Liver (tissue), 3 donors: ENCODE measurements at regions not wholly inside any gene's neighbourhood (a gene's known extent, or its start where the extent isn't known, plus 50 kb on each side); places are given as distances from the start of the nearest gene placed in this dataset.

Source experiments
- CTCF ChIP-seq: fragments of 150-350 bp; IDR thresholded peaks from 2 replicates; pipeline ENCODE4 v1.5.1; 2017; ENCODE audit warnings: improper control_type of control experiment, low read depth, low read length; ENCODE audit not compliant: missing input control
- EGR1 ChIP-seq, 2 donors: IDR thresholded peaks; 2 replicates each; pipeline ENCODE4 v1.6.1; 2016 to 2018; ENCODE audit warnings: antibody characterized with exemption in 2 of 2, low read depth in 2 of 2
- FOXA1 ChIP-seq: IDR thresholded peaks from 2 replicates; pipeline ENCODE4 v1.6.1; 2016; ENCODE audit warnings: antibody characterized with exemption
- GABPA ChIP-seq, 2 donors: IDR thresholded peaks in 1 of 2; conservative IDR thresholded peaks in 1 of 2; 2 replicates each; pipeline ENCODE4 v1.6.1; 2016; ENCODE audit warnings: antibody characterized with exemption in 2 of 2, mild to moderate bottlenecking in 1 of 2, moderate library complexity in 1 of 2
- JUND ChIP-seq, 2 donors: IDR thresholded peaks; 2 replicates each; pipeline ENCODE4 v1.6.1; 2016; ENCODE audit warnings: antibody characterized with exemption in 2 of 2
- MAX ChIP-seq: IDR thresholded peaks from 2 replicates; pipeline ENCODE4 v1.6.1; 2016; ENCODE audit warnings: antibody characterized with exemption
- TAF1 ChIP-seq: conservative IDR thresholded peaks from 2 replicates; pipeline ENCODE4 v1.6.1; 2016; ENCODE audit warnings: antibody characterized with exemption, mild to moderate bottlenecking
- TF ChIP-seq, protein P1 (sequence below): IDR thresholded peaks from 2 replicates; pipeline ENCODE4 v1.6.1; 2016; ENCODE audit warnings: antibody characterized with exemption
- TF ChIP-seq, protein P2 (sequence below): IDR thresholded peaks from 2 replicates; pipeline ENCODE4 v1.6.1; 2016; ENCODE audit warnings: antibody characterized with exemption
- TF ChIP-seq, protein P3 (sequence below): IDR thresholded peaks from 2 replicates; pipeline ENCODE4 v1.6.1; 2016; ENCODE audit warnings: antibody characterized with exemption, mild to moderate bottlenecking
- donor health status: healthy.
- donor health status: healthy.

GRCh38 chr10:75314570-75314969 lies 78.8 kb upstream of the COMTD1 start:
- TF ChIP-seq TAF1: no peak
- TF ChIP-seq FOXA1: no peak
- no peak for TF ChIP-seq MAX
- TF ChIP-seq CTCF: no peak
- TF ChIP-seq, protein P1, sequence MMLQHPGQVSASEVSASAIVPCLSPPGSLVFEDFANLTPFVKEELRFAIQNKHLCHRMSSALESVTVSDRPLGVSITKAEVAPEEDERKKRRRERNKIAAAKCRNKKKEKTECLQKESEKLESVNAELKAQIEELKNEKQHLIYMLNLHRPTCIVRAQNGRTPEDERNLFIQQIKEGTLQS: no peak
- no peak for TF ChIP-seq GABPA (IDR thresholded peaks at IDR 0.05 in 1 of 2, conservative IDR thresholded peaks at IDR 0.05 in 1 of 2)
- TF ChIP-seq JUND (IDR thresholded peaks at IDR 0.05): no peak
- TF ChIP-seq, protein P2, sequence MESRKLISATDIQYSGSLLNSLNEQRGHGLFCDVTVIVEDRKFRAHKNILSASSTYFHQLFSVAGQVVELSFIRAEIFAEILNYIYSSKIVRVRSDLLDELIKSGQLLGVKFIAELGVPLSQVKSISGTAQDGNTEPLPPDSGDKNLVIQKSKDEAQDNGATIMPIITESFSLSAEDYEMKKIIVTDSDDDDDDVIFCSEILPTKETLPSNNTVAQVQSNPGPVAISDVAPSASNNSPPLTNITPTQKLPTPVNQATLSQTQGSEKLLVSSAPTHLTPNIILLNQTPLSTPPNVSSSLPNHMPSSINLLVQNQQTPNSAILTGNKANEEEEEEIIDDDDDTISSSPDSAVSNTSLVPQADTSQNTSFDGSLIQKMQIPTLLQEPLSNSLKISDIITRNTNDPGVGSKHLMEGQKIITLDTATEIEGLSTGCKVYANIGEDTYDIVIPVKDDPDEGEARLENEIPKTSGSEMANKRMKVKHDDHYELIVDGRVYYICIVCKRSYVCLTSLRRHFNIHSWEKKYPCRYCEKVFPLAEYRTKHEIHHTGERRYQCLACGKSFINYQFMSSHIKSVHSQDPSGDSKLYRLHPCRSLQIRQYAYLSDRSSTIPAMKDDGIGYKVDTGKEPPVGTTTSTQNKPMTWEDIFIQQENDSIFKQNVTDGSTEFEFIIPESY: no peak
- TF ChIP-seq EGR1 (IDR thresholded peaks at IDR 0.05; ENCODE audit: low read depth in 2 of 2): no peak
- TF ChIP-seq, protein P3, sequence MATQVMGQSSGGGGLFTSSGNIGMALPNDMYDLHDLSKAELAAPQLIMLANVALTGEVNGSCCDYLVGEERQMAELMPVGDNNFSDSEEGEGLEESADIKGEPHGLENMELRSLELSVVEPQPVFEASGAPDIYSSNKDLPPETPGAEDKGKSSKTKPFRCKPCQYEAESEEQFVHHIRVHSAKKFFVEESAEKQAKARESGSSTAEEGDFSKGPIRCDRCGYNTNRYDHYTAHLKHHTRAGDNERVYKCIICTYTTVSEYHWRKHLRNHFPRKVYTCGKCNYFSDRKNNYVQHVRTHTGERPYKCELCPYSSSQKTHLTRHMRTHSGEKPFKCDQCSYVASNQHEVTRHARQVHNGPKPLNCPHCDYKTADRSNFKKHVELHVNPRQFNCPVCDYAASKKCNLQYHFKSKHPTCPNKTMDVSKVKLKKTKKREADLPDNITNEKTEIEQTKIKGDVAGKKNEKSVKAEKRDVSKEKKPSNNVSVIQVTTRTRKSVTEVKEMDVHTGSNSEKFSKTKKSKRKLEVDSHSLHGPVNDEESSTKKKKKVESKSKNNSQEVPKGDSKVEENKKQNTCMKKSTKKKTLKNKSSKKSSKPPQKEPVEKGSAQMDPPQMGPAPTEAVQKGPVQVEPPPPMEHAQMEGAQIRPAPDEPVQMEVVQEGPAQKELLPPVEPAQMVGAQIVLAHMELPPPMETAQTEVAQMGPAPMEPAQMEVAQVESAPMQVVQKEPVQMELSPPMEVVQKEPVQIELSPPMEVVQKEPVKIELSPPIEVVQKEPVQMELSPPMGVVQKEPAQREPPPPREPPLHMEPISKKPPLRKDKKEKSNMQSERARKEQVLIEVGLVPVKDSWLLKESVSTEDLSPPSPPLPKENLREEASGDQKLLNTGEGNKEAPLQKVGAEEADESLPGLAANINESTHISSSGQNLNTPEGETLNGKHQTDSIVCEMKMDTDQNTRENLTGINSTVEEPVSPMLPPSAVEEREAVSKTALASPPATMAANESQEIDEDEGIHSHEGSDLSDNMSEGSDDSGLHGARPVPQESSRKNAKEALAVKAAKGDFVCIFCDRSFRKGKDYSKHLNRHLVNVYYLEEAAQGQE: no peak
